ENCODE measurements at regions not wholly inside any gene's neighbourhood (a gene's known extent, or its start where the extent isn't known, plus 50 kb on each side); places are given as distances from the start of the nearest gene placed in this dataset.

DNA sequence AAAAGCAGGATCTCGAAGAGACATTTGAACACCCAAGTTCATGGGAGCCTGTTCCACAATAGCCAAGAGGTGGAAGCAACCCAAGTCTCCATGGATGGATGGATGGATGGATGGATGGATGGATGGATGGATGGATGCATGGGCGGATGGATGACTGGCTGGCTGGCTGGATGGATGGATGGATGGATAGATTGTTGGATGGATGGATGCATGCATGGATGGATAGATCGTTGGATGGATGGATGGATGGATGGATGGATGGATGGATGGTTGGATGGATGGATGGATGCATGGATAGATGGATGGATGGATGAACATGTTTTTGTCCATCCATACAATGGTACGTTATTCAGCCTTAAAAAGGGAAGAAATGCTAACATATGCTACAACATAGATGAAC is 603.4 kb downstream of the BRD1 start:
- no peak for TF ChIP-seq POLR2A (IDR thresholded peaks at IDR 0.05)
- TF ChIP-seq, protein P1, sequence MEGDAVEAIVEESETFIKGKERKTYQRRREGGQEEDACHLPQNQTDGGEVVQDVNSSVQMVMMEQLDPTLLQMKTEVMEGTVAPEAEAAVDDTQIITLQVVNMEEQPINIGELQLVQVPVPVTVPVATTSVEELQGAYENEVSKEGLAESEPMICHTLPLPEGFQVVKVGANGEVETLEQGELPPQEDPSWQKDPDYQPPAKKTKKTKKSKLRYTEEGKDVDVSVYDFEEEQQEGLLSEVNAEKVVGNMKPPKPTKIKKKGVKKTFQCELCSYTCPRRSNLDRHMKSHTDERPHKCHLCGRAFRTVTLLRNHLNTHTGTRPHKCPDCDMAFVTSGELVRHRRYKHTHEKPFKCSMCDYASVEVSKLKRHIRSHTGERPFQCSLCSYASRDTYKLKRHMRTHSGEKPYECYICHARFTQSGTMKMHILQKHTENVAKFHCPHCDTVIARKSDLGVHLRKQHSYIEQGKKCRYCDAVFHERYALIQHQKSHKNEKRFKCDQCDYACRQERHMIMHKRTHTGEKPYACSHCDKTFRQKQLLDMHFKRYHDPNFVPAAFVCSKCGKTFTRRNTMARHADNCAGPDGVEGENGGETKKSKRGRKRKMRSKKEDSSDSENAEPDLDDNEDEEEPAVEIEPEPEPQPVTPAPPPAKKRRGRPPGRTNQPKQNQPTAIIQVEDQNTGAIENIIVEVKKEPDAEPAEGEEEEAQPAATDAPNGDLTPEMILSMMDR (IDR thresholded peaks at IDR 0.05) = no peak
- intact Hi-C loops (cut with DNase I) = no loop called here
- WGBS, 4 donors = 59 to 73% (median 71%) methylated on average over 4 of the region's 4 CpGs

DNA sequence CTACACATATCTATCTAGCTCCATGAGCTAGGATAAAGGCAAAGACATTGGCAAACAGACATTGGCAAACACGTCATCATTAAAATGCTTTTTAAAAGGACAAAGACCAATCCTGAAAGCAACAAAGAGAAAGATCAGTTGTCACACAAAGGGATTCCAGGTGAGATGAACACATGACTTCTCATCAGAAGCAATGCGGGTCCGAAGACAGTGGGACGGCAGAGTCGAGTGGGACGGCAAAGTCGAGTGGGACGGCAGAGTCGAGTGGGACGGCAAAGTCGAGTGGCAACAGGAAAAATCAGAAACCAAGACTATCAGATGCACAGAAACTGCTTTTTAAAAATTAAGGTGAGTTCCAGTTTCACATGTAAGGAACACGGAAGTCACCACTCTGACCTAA is 609.5 kb downstream of the BRD1 start:
- no peaks in the 10 kb centered on the region for H3K4me1 ChIP-seq (replicated peaks in 1 of 2)
- H3K27ac ChIP-seq = no peak overlapping the region
- TF ChIP-seq POLR2A (IDR thresholded peaks at IDR 0.05) = no peak
- TF ChIP-seq, protein P1 (IDR thresholded peaks at IDR 0.05) = no peak
- intact Hi-C loops (cut with DNase I) = no loop called here
- 83 to 90% (median 87%) methylated on average over 12 of the region's 12 CpGs for WGBS, 4 donors
- H3K27me3 ChIP-seq = no peaks in the 10 kb centered on the region
- no peaks in the 10 kb centered on the region for H3K9me3 ChIP-seq (replicated peaks in 1 of 3)
- H3K4me3 ChIP-seq = no peak overlapping the region
- DNase-seq = no peak
- H3K36me3 ChIP-seq (replicated peaks in 1 of 2) = no peaks in the 10 kb centered on the region

More for the DNA sequence above, 603.4 kb downstream of the BRD1 start:
- peak in 1 of 7 donors; percentile 11 for DNase-seq
- Histone ChIP-seq H3K4me1 (replicated peaks in 1 of 2) (no peaks in the 10 kb centered on the region), H3K9me3 (replicated peaks in 1 of 3) (no peaks in the 10 kb centered on the region), H3K27ac (no peak overlapping the region), H3K36me3 (replicated peaks in 1 of 2) (no peaks in the 10 kb centered on the region), H3K27me3 (no peaks in the 10 kb centered on the region), H3K4me3 (no peak overlapping the region)

DNA sequence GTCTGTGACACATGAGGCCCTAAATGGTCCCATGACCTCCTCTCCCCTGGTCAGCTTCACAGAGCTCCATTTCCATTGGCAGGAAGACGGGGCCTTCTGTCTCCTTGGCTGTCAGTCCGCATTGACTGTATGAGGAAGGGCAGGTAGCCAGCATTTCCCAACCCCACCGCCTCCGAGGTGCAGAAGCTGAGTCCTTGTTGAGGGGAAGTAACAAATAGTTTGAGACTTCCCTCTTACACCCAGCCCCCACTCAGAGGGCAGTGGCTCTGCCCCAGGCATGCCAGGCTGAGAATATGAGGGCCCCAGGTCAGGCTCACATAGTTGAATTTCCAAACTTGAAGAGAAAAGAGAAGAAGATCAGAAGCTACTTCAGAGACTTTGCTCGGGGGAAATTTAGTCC is 611.1 kb downstream of the BRD1 start:
- H3K27me3 ChIP-seq = no peaks in the 10 kb centered on the region
- no peak overlapping the region for H3K27ac ChIP-seq
- peak in 4 of 7 donors; percentile 2 to 21 (median 7) for DNase-seq
- no peaks in the 10 kb centered on the region for H3K9me3 ChIP-seq (replicated peaks in 1 of 3)
- H3K4me3 ChIP-seq = no peak overlapping the region
- intact Hi-C loops (cut with DNase I) = no loop called here
- H3K36me3 ChIP-seq (replicated peaks in 1 of 2) = no peaks in the 10 kb centered on the region
- no peaks in the 10 kb centered on the region for H3K4me1 ChIP-seq (replicated peaks in 1 of 2)
- WGBS, 4 donors = 61 to 78% (median 73%) methylated on average over 4 to 5 of the region's 5 CpGs
- TF ChIP-seq POLR2A (IDR thresholded peaks at IDR 0.05) = no peak
- TF ChIP-seq, protein P1 (IDR thresholded peaks at IDR 0.05) = no peak

DNA sequence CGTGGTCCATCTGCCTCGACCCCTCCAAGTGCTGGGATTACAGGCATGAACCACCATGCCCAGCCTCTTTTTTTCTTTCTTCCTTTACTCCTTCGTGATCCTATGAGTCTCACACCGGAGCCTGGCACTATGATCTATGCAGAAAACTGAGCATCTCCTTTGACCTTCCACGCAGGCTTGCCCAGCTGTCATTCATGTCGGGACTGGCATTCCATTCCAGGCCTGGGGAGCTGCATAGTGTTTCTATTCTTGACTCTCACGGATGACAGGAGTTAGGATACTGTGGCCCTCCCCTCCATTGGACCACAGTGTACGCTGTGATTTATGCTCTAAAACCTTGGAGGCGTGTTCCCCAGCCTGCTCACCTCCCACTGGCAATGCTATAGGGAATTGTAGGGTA is 611.8 kb downstream of the BRD1 start:
- DNase-seq = peak in 3 of 7 donors; percentile 2 to 9 (median 3)
- intact Hi-C loops (cut with DNase I) = no loop called here
- no peak overlapping the region for H3K27ac ChIP-seq
- no peaks in the 10 kb centered on the region for H3K27me3 ChIP-seq
- no peaks in the 10 kb centered on the region for H3K36me3 ChIP-seq (replicated peaks in 1 of 2)
- H3K4me1 ChIP-seq (replicated peaks in 1 of 2) = no peaks in the 10 kb centered on the region
- TF ChIP-seq, protein P1 (IDR thresholded peaks at IDR 0.05) = no peak
- no peak for TF ChIP-seq POLR2A (IDR thresholded peaks at IDR 0.05)
- WGBS, 4 donors = 71 to 77% (median 75%) methylated on average over 9 of the region's 9 CpGs
- no peak overlapping the region for H3K4me3 ChIP-seq
- no peaks in the 10 kb centered on the region for H3K9me3 ChIP-seq (replicated peaks in 1 of 3)

Data from adrenal gland (tissue), 9 donors.